Astrocyte of the cerebellum (primary cell): ENCODE measurements at regions not wholly inside any gene's neighbourhood (a gene's known extent, or its start where the extent isn't known, plus 50 kb on each side); places are given as distances from the start of the nearest gene placed in this dataset.
"Not testable (repeated sequence)": the region's sequence is repeated elsewhere in the genome, so short reads cannot be mapped to it uniquely, and the experiment has no call there.

Experiments
- DNase-seq: peaks from one replicate; pipeline ENCODE4 v3.0.0-alpha.2; 2011; ENCODE audit warnings: low read depth
- H3K4me3 ChIP-seq: 2 replicates; pipeline ENCODE4 v1.5.1; 2011; ENCODE audit warnings: mild to moderate bottlenecking, low read depth, low read length, moderate library complexity
- in situ Hi-C: cut with HindIII; loops from 2 replicates; pipeline ENCODE4 v1.10.0; 2017; ENCODE audit warnings: low sequenced_read_pairs
- TF ChIP-seq, protein P1 (sequence below): IDR thresholded peaks from 2 replicates; pipeline ENCODE4 v1.5.1; 2012; ENCODE audit warnings: low read length, low read depth, moderate library complexity, mild to moderate bottlenecking; ENCODE audit errors: missing control alignments

GRCh38 chr14:43591776-43592175 lies 915.3 kb downstream of the FSCB start:
- in situ Hi-C loops, result no loop called here
- TF ChIP-seq, protein P1, sequence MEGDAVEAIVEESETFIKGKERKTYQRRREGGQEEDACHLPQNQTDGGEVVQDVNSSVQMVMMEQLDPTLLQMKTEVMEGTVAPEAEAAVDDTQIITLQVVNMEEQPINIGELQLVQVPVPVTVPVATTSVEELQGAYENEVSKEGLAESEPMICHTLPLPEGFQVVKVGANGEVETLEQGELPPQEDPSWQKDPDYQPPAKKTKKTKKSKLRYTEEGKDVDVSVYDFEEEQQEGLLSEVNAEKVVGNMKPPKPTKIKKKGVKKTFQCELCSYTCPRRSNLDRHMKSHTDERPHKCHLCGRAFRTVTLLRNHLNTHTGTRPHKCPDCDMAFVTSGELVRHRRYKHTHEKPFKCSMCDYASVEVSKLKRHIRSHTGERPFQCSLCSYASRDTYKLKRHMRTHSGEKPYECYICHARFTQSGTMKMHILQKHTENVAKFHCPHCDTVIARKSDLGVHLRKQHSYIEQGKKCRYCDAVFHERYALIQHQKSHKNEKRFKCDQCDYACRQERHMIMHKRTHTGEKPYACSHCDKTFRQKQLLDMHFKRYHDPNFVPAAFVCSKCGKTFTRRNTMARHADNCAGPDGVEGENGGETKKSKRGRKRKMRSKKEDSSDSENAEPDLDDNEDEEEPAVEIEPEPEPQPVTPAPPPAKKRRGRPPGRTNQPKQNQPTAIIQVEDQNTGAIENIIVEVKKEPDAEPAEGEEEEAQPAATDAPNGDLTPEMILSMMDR, result no peak
- no peak overlapping the region for H3K4me3 ChIP-seq
- DNase-seq, result no peak

GRCh38 chr14:43587183-43587582 lies 919.9 kb downstream of the FSCB start:
- no peak for DNase-seq
- TF ChIP-seq, protein P1, result no peak
- H3K4me3 ChIP-seq, result no peak overlapping the region
- in situ Hi-C loops, result no loop called here

- no peak overlapping the region for H3K4me3 ChIP-seq
- DNase-seq, result no peak
- in situ Hi-C loops, result no loop called here
- TF ChIP-seq, protein P1, result no peak
These were observed 927.4 kb downstream of the FSCB start for GRCh38 chr14:43579671-43580070.

DNA sequence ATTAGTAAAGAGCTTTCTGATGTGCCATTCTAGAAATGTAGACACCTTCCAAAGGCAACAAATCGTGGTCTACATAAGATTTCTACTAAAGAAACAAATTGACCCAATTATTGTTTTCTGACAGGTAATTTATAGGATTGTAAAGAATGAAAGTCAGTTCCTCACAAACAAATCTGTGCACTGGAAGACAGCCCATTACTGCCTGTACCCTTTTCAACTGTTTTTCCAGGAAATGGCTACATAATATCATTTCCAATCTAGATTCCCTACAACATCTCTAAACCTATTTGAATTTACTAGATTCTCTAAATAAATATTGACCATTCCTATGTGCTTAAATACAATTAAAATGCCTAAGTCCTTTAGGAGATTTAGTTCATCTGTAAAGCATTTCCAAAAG lies 939.1 kb downstream of the FSCB start:
- H3K4me3 ChIP-seq, result no peak overlapping the region
- in situ Hi-C loops, result no loop called here
- TF ChIP-seq, protein P1, result no peak
- no peak for DNase-seq

- DNase-seq, result no peak
- TF ChIP-seq, protein P1, result no peak
- no peak overlapping the region for H3K4me3 ChIP-seq
- in situ Hi-C loops, result no loop called here
These were observed 958.7 kb downstream of the FSCB start for GRCh38 chr14:43548368-43548767.

- in situ Hi-C loops, DNase-seq, H3K4me3 ChIP-seq: not testable (repeated sequence)
These were observed 959.5 kb downstream of the FSCB start for GRCh38 chr14:43547596-43547995.

DNA sequence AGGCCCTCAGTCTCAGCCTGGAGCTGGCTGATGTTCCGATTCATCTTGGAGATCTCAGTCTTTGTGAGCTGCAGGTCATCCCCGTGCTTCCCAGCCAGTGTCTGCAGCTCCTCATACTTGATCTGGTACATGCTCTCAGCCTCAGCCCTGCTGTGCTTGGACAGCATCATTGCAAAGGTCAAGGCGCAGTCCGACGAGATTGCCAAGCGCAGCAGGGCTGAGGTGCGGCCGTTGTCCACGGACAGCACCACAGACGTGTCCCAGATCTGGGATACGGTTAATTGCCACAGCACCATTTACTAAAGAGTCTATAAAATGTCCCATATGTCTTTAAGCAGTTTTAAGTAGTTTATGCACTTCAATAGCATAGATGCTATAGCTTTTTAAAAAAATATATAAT lies 965.7 kb downstream of the FSCB start:
- no peak for DNase-seq
- in situ Hi-C loops, result no loop called here
- TF ChIP-seq, protein P1, result no peak
- H3K4me3 ChIP-seq, result no peak overlapping the region
